Retinal pigment epithelial cell (primary cell): ENCODE measurements at regions not wholly inside any gene's neighbourhood (a gene's known extent, or its start where the extent isn't known, plus 50 kb on each side); places are given as distances from the start of the nearest gene placed in this dataset.

Experiments used
- DNase-seq: peaks from one replicate; pipeline ENCODE4 v3.0.0-alpha.2; 2010; ENCODE audit warnings: low read depth
- H3K4me3 ChIP-seq: 2 replicates; pipeline ENCODE4 v1.5.1; 2011; ENCODE audit warnings: mild to moderate bottlenecking, low read length, control low read depth, moderate library complexity
- TF ChIP-seq, protein P1 (sequence below): conservative IDR thresholded peaks from 2 replicates; pipeline ENCODE4 v1.5.1; 2011; ENCODE audit warnings: low read depth, low read length, control low read depth, inconsistent platforms

DNA sequence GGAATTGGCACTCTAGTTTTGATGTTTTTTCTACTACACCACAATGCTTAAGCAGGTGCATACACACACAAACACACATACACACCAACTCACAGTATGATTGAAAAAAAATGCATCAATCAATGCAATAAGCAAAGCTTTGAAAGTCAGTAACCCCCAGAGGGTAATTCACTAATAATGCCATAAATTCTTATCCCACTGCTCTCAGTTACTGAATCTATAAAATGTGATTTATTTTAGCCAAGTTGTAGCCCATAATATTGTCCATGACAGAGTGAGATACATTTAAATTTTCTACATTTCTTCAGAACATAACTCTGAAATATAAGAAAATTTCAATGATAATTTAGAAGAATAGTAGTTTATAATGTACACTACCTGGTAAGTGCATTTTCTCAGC, 87.9 kb downstream of the LIG4 start:
- H3K4me3 ChIP-seq, result no peak overlapping the region
- TF ChIP-seq, protein P1, sequence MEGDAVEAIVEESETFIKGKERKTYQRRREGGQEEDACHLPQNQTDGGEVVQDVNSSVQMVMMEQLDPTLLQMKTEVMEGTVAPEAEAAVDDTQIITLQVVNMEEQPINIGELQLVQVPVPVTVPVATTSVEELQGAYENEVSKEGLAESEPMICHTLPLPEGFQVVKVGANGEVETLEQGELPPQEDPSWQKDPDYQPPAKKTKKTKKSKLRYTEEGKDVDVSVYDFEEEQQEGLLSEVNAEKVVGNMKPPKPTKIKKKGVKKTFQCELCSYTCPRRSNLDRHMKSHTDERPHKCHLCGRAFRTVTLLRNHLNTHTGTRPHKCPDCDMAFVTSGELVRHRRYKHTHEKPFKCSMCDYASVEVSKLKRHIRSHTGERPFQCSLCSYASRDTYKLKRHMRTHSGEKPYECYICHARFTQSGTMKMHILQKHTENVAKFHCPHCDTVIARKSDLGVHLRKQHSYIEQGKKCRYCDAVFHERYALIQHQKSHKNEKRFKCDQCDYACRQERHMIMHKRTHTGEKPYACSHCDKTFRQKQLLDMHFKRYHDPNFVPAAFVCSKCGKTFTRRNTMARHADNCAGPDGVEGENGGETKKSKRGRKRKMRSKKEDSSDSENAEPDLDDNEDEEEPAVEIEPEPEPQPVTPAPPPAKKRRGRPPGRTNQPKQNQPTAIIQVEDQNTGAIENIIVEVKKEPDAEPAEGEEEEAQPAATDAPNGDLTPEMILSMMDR, result no peak
- DNase-seq, result no peak

DNA sequence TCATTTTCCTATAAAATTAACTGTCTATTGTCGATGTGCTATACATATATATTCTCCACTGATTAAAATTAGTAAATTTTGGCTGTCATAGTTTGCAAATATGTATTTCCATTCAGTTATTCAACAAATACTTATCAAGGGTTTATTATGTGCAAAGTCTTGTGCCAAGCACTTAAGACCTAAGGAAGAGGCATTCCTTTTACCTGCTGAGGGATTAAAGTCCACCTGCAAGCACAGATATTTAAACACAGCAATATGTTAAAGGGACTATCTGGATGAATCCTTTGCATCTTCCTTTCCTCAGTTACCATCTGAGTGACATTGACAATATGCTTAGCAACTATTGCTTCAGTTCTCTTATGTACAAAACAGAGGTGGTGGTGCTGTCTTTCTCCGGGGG, 89.3 kb downstream of the LIG4 start:
- TF ChIP-seq, protein P1, result no peak
- H3K4me3 ChIP-seq, result no peak overlapping the region
- no peak for DNase-seq

DNA sequence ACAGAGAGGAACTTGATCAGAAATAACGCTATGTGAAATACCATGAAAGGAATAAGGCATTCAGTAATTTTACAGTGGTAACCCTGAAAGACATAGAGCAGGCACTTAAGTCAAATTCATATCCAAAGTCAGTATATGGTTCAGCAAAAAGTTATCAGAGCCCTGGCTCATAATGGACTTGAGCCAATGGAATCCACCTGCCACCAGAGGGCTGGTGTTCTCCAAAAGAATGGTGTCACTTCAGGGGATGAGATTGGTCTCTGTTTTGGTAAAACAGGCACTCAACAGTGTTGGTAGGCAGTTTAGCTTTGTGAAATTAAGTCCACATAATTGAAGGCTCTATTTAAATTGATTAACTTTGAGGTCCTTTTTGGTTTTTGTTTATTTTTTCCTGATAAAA, 93.9 kb downstream of the LIG4 start:
- no peak for DNase-seq
- H3K4me3 ChIP-seq, result no peak overlapping the region
- TF ChIP-seq, protein P1, result no peak

DNA sequence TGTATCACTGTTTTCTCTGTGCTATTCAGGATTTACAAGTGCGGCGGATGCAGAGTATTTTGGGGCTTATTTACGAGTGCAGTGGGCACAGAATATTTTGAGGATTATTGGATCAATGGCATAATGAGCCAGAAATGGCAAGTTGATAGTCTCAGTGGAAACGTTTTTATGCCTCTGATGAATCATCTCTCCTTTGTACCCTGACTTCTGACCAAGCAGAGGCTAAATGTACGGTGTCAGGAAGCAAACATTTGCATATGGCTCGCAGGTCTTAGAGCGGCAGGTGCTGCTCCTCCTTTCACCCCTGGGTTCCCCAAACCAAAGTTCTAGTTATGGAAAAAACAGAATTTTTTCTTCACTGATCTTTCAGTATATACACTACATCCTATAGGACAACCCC, 94.5 kb downstream of the LIG4 start:
- no peak overlapping the region for H3K4me3 ChIP-seq
- TF ChIP-seq, protein P1, result no peak
- no peak for DNase-seq

DNA sequence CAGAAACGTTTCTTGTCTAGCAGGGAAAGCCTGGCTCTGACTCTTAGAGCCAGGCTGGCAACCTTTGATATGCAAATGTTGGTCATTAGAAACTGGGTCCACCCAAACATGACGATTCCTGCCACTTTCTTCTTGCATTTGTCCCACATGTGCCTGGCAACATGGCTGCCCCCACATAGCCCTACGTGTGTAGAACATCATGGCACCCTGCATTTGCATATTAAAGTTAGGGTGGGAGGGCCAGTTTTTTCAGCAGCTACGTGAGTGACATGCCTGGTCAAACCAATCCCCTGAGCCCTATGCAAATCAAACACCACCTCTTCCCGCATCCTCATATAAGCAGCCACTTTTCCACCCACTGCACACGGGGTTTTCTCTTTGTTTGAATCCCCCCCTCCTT, 95.0 kb downstream of the LIG4 start:
- no peak overlapping the region for H3K4me3 ChIP-seq
- no peak for DNase-seq
- TF ChIP-seq, protein P1, result no peak

DNA sequence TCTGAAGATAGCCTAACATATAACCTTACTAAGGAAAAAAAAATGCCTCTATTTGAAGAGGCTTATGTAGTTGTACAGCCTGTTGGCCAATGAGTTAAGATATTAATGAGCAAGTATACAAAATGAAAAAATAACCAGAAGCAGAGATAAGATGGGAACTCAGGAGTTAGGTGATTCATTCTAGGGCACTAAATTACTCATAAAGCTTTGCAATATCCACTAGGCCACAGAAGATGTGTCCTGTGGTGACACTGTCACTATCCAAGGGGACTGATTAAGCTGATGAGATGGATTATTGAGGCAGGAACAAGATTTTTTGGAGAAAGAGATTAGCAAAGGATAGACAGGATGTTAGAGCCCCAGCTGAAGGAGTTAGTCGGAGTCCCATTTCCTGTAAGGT, 99.6 kb downstream of the LIG4 start:
- DNase-seq, result no peak
- TF ChIP-seq, protein P1, result no peak
- no peak overlapping the region for H3K4me3 ChIP-seq

DNA sequence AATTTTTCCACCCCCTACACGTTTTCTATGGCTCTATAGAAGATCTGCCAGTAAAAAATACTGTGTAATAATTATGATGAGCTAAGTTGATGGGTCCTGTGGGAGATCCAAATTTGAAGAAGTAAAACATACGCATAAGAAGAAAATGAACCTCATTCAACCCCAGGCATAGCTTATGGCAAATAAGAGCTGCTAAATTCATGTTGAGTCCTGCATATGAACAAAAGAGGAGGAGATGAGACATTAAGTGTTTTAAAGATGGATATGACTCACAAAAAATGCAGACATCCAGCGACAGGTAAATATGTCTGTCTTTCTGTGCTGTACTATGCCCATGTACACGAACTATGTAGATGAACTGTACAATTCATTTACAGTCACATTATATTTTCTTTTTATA, 101.9 kb downstream of the LIG4 start:
- no peak for DNase-seq
- TF ChIP-seq, protein P1, result no peak
- H3K4me3 ChIP-seq, result no peak overlapping the region
